ENCODE measurements at regions not wholly inside any gene's neighbourhood (a gene's known extent, or its start where the extent isn't known, plus 50 kb on each side); places are given as distances from the start of the nearest gene placed in this dataset.
"Not testable (repeated sequence)": the region's sequence is repeated elsewhere in the genome, so short reads cannot be mapped to it uniquely, and the experiment has no call there.

DNA sequence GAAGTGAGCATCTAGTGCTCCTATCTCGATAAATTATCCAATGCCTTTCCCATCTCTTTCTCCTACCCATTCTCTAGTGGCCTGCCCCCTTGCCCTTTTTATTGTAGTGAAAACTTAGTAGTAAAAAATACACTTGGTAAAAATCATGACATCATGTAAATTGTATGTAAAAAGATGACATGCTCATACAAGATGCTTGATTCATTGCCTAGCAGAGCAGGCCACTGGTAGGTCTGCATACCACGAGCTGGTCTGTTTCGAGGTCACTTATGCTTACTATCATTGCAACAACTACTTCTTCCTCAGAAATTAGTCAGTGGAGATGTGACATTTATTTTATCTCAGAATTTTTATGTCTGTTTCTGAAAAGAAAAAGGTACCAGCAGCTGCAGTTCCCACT lies 177.3 kb downstream of the C9orf152 start:
- WGBS, 2 donors: 78 to 91% methylated on average over 3 of the region's 3 CpGs
- H3K9ac ChIP-seq (ENCODE audit: insufficient read depth in 1 of 2, low read length in 2 of 2): no peak overlapping the region
- H3K4me1 ChIP-seq (ENCODE audit: control insufficient read depth in 5 of 5, insufficient read depth in 5 of 5, low read length in 5 of 5): peaks cover 0 to 39% (median 9%) of the 10 kb centered on the region in 5 donors
- TF ChIP-seq, protein P1, sequence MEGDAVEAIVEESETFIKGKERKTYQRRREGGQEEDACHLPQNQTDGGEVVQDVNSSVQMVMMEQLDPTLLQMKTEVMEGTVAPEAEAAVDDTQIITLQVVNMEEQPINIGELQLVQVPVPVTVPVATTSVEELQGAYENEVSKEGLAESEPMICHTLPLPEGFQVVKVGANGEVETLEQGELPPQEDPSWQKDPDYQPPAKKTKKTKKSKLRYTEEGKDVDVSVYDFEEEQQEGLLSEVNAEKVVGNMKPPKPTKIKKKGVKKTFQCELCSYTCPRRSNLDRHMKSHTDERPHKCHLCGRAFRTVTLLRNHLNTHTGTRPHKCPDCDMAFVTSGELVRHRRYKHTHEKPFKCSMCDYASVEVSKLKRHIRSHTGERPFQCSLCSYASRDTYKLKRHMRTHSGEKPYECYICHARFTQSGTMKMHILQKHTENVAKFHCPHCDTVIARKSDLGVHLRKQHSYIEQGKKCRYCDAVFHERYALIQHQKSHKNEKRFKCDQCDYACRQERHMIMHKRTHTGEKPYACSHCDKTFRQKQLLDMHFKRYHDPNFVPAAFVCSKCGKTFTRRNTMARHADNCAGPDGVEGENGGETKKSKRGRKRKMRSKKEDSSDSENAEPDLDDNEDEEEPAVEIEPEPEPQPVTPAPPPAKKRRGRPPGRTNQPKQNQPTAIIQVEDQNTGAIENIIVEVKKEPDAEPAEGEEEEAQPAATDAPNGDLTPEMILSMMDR (IDR thresholded peaks at IDR 0.05; ENCODE audit: control extremely low read depth, extremely low read depth): no peak
- H3K27me3 ChIP-seq (ENCODE audit: control insufficient read depth in 3 of 3, insufficient read depth in 3 of 3, low read length in 2 of 3): no peaks in the 10 kb centered on the region
- H3K9me3 ChIP-seq (ENCODE audit: control insufficient read depth in 4 of 4, insufficient read depth in 3 of 4, low read length in 3 of 4): no peaks in the 10 kb centered on the region
- H3K36me3 ChIP-seq (ENCODE audit: control insufficient read depth in 4 of 4, insufficient read depth in 4 of 4, low read length in 4 of 4): no peaks in the 10 kb centered on the region
- no peak overlapping the region for H3K4me3 ChIP-seq
- ATAC-seq (ENCODE audit: insufficient read depth, low FRiP score): no peak
- DNase-seq: no peak
- H3K27ac ChIP-seq (ENCODE audit: low read depth in 1 of 2, low read length in 1 of 2): peak overlapping the region in 1 of 2 donors; percentile 94

DNA sequence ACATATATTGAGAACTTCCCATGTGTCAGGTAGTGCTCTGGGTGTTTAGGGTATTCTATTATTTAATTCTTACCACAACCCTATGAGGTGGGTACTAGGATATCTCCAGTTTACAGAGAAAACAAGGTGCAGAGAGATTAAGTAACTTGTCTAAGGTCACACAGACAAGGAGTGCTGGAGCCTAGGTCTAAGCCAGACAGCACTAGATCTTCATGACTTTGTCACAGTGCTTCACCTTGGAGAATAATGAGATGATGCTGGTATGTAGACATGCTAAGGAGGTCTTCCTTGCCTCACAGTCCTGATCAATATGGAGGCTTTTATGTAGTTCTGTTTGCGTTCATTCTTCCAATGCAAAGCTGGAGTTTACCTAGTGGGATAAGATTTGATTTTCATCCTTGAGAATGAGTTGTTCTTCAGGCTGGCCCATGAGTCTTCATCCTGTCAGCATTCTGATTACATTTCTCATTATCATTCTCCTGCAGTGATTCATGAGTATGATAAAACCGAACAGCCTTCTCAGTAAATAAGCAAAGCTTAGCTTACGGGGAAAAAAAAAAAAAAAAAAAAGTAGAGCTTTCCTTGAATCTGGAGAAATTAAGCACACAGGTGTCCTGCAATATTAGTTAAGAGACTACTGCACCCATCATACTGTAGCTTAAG lies 176.3 kb downstream of the C9orf152 start:
- Histone ChIP-seq H3K27ac (ENCODE audit: low read depth in 1 of 2, low read length in 1 of 2) (peak overlapping the region in 1 of 2 donors; percentile 79), H3K9me3 (ENCODE audit: control insufficient read depth in 4 of 4, insufficient read depth in 3 of 4, low read length in 3 of 4) (no peaks in the 10 kb centered on the region), H3K27me3 (ENCODE audit: control insufficient read depth in 3 of 3, insufficient read depth in 3 of 3, low read length in 2 of 3) (no peaks in the 10 kb centered on the region), H3K4me1 (ENCODE audit: control insufficient read depth in 5 of 5, insufficient read depth in 5 of 5, low read length in 5 of 5) (peaks cover 0 to 39% (median 9%) of the 10 kb centered on the region in 5 donors), H3K36me3 (ENCODE audit: control insufficient read depth in 4 of 4, insufficient read depth in 4 of 4, low read length in 4 of 4) (no peaks in the 10 kb centered on the region), H3K9ac (ENCODE audit: insufficient read depth in 1 of 2, low read length in 2 of 2) (no peak overlapping the region), H3K4me3 (no peak overlapping the region)
- 79 to 92% methylated on average over 3 of the region's 3 CpGs for whole genome bisulfite sequencing, 2 donors
- DNase-seq: no peak
- TF ChIP-seq, protein P1 (IDR thresholded peaks at IDR 0.05; ENCODE audit: control extremely low read depth, extremely low read depth): no peak
- ATAC-seq (ENCODE audit: insufficient read depth, low FRiP score): no peak

DNA sequence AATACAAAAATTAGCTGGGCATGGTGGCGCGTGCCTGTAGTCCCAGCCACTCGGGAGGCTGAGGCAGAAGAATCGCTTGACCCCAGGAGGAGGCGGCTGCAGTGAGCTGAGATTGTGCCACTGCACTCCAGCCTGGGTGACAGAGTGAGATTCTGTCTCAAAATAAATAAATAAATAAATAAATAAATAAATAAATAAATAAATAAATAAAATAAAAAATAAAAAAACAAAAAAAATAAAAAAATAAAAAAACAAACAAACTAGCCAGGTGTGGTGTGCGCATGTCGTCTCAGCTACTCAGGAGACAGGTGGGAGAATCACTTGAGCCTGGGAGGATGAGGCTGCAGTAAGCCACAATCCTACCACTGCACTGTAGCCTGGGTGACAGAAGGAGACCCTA lies 175.4 kb downstream of the C9orf152 start:
- not testable (repeated sequence) for H3K9ac ChIP-seq (ENCODE audit: insufficient read depth in 1 of 2, low read length in 2 of 2); H3K9me3 ChIP-seq (ENCODE audit: control insufficient read depth in 4 of 4, insufficient read depth in 3 of 4, low read length in 3 of 4); DNase-seq; ATAC-seq (ENCODE audit: insufficient read depth, low FRiP score); H3K4me3 ChIP-seq; H3K36me3 ChIP-seq (ENCODE audit: control insufficient read depth in 4 of 4, insufficient read depth in 4 of 4, low read length in 4 of 4); H3K27me3 ChIP-seq (ENCODE audit: control insufficient read depth in 3 of 3, insufficient read depth in 3 of 3, low read length in 2 of 3); H3K27ac ChIP-seq (ENCODE audit: low read depth in 1 of 2, low read length in 1 of 2)
- WGBS, 2 donors: 96 to 97% methylated on average over 7 of the region's 7 CpGs
- peaks cover 0 to 35% (median 9%) of the 10 kb centered on the region in 5 donors for H3K4me1 ChIP-seq (ENCODE audit: control insufficient read depth in 5 of 5, insufficient read depth in 5 of 5, low read length in 5 of 5)

DNA sequence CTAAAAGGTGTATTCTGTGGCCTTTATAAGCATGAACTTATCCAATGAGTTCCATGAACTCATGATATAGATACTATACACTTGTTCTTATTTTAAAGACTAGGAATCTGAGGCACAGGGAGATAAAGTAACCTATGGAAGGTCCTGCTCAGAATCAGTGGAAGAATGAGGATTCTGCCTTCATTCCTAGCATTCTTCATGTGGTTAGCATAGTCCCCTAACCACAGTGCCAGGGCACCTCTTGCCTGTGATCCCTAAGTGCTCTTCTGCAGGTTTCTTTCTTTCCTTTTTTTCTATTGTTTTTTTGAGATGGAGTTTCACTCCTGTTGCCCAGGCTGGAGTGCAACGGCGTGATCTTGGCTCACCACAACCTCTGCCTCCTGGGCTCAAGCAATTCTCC lies 174.1 kb downstream of the C9orf152 start:
- Histone ChIP-seq H3K36me3 (ENCODE audit: control insufficient read depth in 4 of 4, insufficient read depth in 4 of 4, low read length in 4 of 4) (no peaks in the 10 kb centered on the region), H3K4me3 (no peak overlapping the region), H3K9ac (ENCODE audit: insufficient read depth in 1 of 2, low read length in 2 of 2) (no peak overlapping the region), H3K4me1 (ENCODE audit: control insufficient read depth in 5 of 5, insufficient read depth in 5 of 5, low read length in 5 of 5) (peaks cover 0 to 28% (median 9%) of the 10 kb centered on the region in 5 donors), H3K27me3 (ENCODE audit: control insufficient read depth in 3 of 3, insufficient read depth in 3 of 3, low read length in 2 of 3) (no peaks in the 10 kb centered on the region), H3K9me3 (ENCODE audit: control insufficient read depth in 4 of 4, insufficient read depth in 3 of 4, low read length in 3 of 4) (no peaks in the 10 kb centered on the region), H3K27ac (ENCODE audit: low read depth in 1 of 2, low read length in 1 of 2) (peak overlapping the region in 1 of 2 donors; percentile 3)
- 88 to 92% methylated on average over 2 of the region's 2 CpGs for WGBS, 2 donors
- ATAC-seq (ENCODE audit: insufficient read depth, low FRiP score): no peak
- DNase-seq: no peak
- TF ChIP-seq, protein P1 (IDR thresholded peaks at IDR 0.05; ENCODE audit: control extremely low read depth, extremely low read depth): no peak

All from lung (tissue), 11 donors.